ENCODE measurements at regions not wholly inside any gene's neighbourhood (a gene's known extent, or its start where the extent isn't known, plus 50 kb on each side); places are given as distances from the start of the nearest gene placed in this dataset.
A peak's percentile ranks its signal among the peaks of the same experiment; 100 is the strongest.

GRCh38 chr10:128995676-128996075 lies 471.4 kb upstream of the MGMT start:
- no peak for DNase-seq (ENCODE audit: low read depth, low spot score)

- DNase-seq (ENCODE audit: low read depth, low spot score) = no peak
Measured at GRCh38 chr10:128996092-128996491, 470.9 kb upstream of the MGMT start.

GRCh38 chr10:128998101-128998805 lies 468.8 kb upstream of the MGMT start:
- no peak for DNase-seq (ENCODE audit: low read depth, low spot score)

- no peak for DNase-seq (ENCODE audit: low read depth, low spot score)
Measured at GRCh38 chr10:129004398-129004797, 462.6 kb upstream of the MGMT start.

GRCh38 chr10:129005080-129005479 lies 462.0 kb upstream of the MGMT start:
- no peak for DNase-seq (ENCODE audit: low read depth, low spot score)

- no peak for DNase-seq (ENCODE audit: low read depth, low spot score)
Measured at GRCh38 chr10:129005804-129006203, 461.2 kb upstream of the MGMT start.

- no peak for DNase-seq (ENCODE audit: low read depth, low spot score)
Measured at GRCh38 chr10:129018511-129018910, 448.5 kb upstream of the MGMT start.

GRCh38 chr10:129020651-129021330 lies 446.2 kb upstream of the MGMT start:
- no peak for DNase-seq (ENCODE audit: low read depth, low spot score)

- no peak for DNase-seq (ENCODE audit: low read depth, low spot score)
Measured at GRCh38 chr10:129021594-129022304, 445.3 kb upstream of the MGMT start.

GRCh38 chr10:129023082-129023481 lies 444.0 kb upstream of the MGMT start:
- no peak for DNase-seq (ENCODE audit: low read depth, low spot score)

GRCh38 chr10:129024046-129024445 lies 443.0 kb upstream of the MGMT start:
- no peak for DNase-seq (ENCODE audit: low read depth, low spot score)

GRCh38 chr10:129025787-129026186 lies 441.3 kb upstream of the MGMT start:
- DNase-seq (ENCODE audit: low read depth, low spot score) = no peak

GRCh38 chr10:129027906-129028305 lies 439.1 kb upstream of the MGMT start:
- no peak for DNase-seq (ENCODE audit: low read depth, low spot score)

- DNase-seq (ENCODE audit: low read depth, low spot score) = no peak
Measured at GRCh38 chr10:129028451-129028850, 438.6 kb upstream of the MGMT start.

- DNase-seq (ENCODE audit: low read depth, low spot score) = no peak
Measured at GRCh38 chr10:129029051-129029450, 438.0 kb upstream of the MGMT start.

- no peak for DNase-seq (ENCODE audit: low read depth, low spot score)
Measured at GRCh38 chr10:129029851-129030602, 437.0 kb upstream of the MGMT start.

GRCh38 chr10:129030603-129030895 lies 436.5 kb upstream of the MGMT start:
- no peak for DNase-seq (ENCODE audit: low read depth, low spot score)

GRCh38 chr10:129030996-129031843 lies 435.8 kb upstream of the MGMT start:
- peak; percentile 9 for DNase-seq (ENCODE audit: low read depth, low spot score)

- no peak for DNase-seq (ENCODE audit: low read depth, low spot score)
Measured at GRCh38 chr10:129031844-129032150, 435.2 kb upstream of the MGMT start.

GRCh38 chr10:129032372-129033313 lies 434.4 kb upstream of the MGMT start:
- no peak for DNase-seq (ENCODE audit: low read depth, low spot score)

Measured in activated CD4-positive, CD25-positive, alpha-beta regulatory T cell treated with anti-CD3 and anti-CD28 coated beads, Interleukin-2, amount 50 U/mL, for 16 hours (primary cell).